ENCODE measurements at regions not wholly inside any gene's neighbourhood (a gene's known extent, or its start where the extent isn't known, plus 50 kb on each side); places are given as distances from the start of the nearest gene placed in this dataset.

DNA sequence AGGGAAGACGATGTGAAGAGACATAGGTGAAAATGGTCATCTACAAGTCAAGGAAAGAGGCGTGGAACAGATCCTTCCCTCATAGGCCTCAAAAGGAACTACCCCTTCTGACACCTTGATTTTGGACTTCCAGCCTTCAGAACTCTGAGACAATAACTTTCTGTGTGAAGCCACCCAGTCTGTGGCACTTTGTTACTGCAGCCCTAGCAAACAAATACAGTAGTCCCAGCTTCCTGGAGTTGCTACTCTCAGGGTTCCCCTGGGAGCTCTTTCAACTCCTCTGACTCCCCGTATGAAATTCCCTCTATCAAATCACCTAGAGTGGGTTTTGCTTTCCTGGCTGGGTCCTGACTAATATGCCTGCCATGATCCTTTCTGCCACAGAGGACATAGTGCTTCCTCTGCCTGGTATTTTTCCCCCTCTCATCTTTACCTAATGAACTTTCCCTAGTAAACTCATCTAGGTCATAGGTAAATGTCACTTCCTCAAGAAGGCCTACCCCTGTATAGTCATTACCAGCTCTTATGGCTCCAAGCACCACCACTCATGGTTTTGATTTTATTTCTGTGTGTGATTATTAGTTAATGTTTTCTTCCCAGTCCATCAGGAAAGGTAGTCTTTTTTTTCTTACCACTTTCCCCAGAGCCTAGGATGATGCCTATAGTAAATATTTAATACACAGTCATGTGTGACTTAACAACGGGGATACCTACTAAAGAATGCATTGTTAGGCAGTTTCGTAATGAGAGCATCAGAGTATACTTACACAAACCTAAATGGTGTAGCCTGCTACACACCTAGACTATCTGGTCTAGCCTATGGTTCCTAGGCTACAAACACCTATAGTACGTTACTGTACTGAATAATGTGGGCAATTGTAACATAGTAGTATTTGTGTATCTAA is 111.5 kb upstream of the LGALSL start (continued):
- TF ChIP-seq, protein P1, sequence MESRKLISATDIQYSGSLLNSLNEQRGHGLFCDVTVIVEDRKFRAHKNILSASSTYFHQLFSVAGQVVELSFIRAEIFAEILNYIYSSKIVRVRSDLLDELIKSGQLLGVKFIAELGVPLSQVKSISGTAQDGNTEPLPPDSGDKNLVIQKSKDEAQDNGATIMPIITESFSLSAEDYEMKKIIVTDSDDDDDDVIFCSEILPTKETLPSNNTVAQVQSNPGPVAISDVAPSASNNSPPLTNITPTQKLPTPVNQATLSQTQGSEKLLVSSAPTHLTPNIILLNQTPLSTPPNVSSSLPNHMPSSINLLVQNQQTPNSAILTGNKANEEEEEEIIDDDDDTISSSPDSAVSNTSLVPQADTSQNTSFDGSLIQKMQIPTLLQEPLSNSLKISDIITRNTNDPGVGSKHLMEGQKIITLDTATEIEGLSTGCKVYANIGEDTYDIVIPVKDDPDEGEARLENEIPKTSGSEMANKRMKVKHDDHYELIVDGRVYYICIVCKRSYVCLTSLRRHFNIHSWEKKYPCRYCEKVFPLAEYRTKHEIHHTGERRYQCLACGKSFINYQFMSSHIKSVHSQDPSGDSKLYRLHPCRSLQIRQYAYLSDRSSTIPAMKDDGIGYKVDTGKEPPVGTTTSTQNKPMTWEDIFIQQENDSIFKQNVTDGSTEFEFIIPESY (IDR thresholded peaks at IDR 0.05; ENCODE audit: borderline replicate concordance, low read depth) = no peak
- TF ChIP-seq, protein P2, sequence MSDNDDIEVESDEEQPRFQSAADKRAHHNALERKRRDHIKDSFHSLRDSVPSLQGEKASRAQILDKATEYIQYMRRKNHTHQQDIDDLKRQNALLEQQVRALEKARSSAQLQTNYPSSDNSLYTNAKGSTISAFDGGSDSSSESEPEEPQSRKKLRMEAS (IDR thresholded peaks at IDR 0.05; ENCODE audit: low read depth) = no peak
- TF ChIP-seq JUND (IDR thresholded peaks at IDR 0.05) (no peak), EP300 (IDR thresholded peaks at IDR 0.05; ENCODE audit: borderline replicate concordance in 1 of 2, low read depth in 1 of 2, low read length in 1 of 2) (no peak), RCOR1 (IDR thresholded peaks at IDR 0.05; ENCODE audit: low read length) (no peak), NRF1 (IDR thresholded peaks at IDR 0.05; ENCODE audit: low read depth, low read length) (no peak), TEAD4 (IDR thresholded peaks at IDR 0.05; ENCODE audit: borderline replicate concordance, insufficient read depth) (no peak), MEF2A (IDR thresholded peaks at IDR 0.05; ENCODE audit: borderline replicate concordance, low read depth) (no peak), SIN3A (IDR thresholded peaks at IDR 0.05; ENCODE audit: borderline replicate concordance, low read depth, low read length) (no peak), FOXJ3 (CRISPR knock-in tag; IDR thresholded peaks at IDR 0.05) (no peak), POLR2AphosphoS5 (IDR thresholded peaks at IDR 0.05; ENCODE audit: low read depth, low read length) (no peak), EZH2phosphoT487 (IDR thresholded peaks at IDR 0.05; ENCODE audit: borderline replicate concordance, low read depth) (no peak)

DNA sequence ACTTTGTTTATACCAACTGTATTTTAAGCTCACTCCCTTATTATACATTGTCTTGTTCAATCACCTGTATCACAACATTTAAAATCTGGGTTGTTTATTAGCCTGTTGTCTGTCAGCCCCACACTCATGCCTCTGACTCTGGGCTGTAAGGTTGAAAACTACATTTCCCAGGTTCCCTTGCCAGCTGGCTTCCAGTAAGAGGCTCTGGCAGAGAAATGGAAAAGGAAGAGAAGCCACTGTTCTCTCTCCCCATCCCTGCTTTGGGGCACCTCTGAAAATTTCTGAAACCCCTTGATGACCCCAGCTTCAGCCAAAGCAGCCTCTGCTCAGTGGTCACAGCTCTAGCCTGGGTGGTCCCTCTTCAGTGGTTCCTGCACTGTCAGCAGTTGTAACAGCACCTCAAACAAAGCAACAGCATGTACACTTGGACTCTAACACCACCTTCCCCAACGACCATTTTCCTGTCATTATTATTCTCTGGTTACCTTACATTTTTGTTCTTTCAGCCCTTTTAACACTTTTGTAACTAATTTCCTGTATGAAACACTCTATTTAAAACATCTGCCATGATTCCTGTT is 108.9 kb upstream of the LGALSL start:
- 3% methylated on average over 1 of the region's 1 CpG for WGBS (ENCODE audit: low lambda C conversion rate)
- POLR2A ChIA-PET = no interaction called here
- TF ChIP-seq FOXM1 (IDR thresholded peaks at IDR 0.05; ENCODE audit: low read depth) = no peak
- TF ChIP-seq FOSL2 (IDR thresholded peaks at IDR 0.05; ENCODE audit: borderline replicate concordance, low read depth) = no peak
- no peak for TF ChIP-seq RXRA (IDR thresholded peaks at IDR 0.05; ENCODE audit: borderline replicate concordance, low read depth)
- TF ChIP-seq, protein P3, sequence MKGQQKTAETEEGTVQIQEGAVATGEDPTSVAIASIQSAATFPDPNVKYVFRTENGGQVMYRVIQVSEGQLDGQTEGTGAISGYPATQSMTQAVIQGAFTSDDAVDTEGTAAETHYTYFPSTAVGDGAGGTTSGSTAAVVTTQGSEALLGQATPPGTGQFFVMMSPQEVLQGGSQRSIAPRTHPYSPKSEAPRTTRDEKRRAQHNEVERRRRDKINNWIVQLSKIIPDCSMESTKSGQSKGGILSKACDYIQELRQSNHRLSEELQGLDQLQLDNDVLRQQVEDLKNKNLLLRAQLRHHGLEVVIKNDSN (IDR thresholded peaks at IDR 0.05; ENCODE audit: borderline replicate concordance, low read depth) = no peak
- TF ChIP-seq EP300 (IDR thresholded peaks at IDR 0.05; ENCODE audit: borderline replicate concordance in 1 of 2, low read depth in 1 of 2, low read length in 1 of 2) = no peak
- TF ChIP-seq, protein P4, sequence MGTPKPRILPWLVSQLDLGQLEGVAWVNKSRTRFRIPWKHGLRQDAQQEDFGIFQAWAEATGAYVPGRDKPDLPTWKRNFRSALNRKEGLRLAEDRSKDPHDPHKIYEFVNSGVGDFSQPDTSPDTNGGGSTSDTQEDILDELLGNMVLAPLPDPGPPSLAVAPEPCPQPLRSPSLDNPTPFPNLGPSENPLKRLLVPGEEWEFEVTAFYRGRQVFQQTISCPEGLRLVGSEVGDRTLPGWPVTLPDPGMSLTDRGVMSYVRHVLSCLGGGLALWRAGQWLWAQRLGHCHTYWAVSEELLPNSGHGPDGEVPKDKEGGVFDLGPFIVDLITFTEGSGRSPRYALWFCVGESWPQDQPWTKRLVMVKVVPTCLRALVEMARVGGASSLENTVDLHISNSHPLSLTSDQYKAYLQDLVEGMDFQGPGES (IDR thresholded peaks at IDR 0.05; ENCODE audit: low read depth, low read length) = no peak
- TF ChIP-seq TAF1 (IDR thresholded peaks at IDR 0.05; ENCODE audit: borderline replicate concordance, low read depth, low read length) = no peak
- no peak for TF ChIP-seq NFIC (IDR thresholded peaks at IDR 0.05; ENCODE audit: borderline replicate concordance)
- no peak for TF ChIP-seq MXI1 (IDR thresholded peaks at IDR 0.05; ENCODE audit: low read depth, low read length)
- TF ChIP-seq, protein P1 (IDR thresholded peaks at IDR 0.05; ENCODE audit: borderline replicate concordance, low read depth) = no peak
- Histone ChIP-seq H4K20me1 (ENCODE audit: insufficient read depth) (no peaks in the 10 kb centered on the region), H3K9me2 (no peaks in the 10 kb centered on the region), H3K79me2 (ENCODE audit: insufficient read depth) (no peaks in the 10 kb centered on the region), H3K27ac (ENCODE audit: low read depth in 2 of 2, low read length in 1 of 2) (no peak overlapping the region), H3K9me3 (no peaks in the 10 kb centered on the region), H3K9ac (no peak overlapping the region), H2AFZ (ENCODE audit: low read depth) (no peak overlapping the region), H3F3A (replicated peaks; ENCODE audit: insufficient read depth) (no peaks in the 10 kb centered on the region), H3K4me2 (no peak overlapping the region), H3K36me3 (replicated peaks in 1 of 2; ENCODE audit: control insufficient read depth in 1 of 2, insufficient read depth in 2 of 2, low read length in 1 of 2) (no peaks in the 10 kb centered on the region), H3K4me1 (ENCODE audit: control insufficient read depth in 1 of 2, insufficient read depth in 2 of 2, low read depth in 1 of 2, low read length in 1 of 2) (peaks cover 0 to 2% of the 10 kb centered on the region in 2 experiments; a peak in 1 of 4 replicates), H3K4me3 (ENCODE audit: low read depth in 2 of 2, low read length in 1 of 2) (no peak overlapping the region), H3K27me3 (ENCODE audit: insufficient read depth) (peaks cover 12% of the 10 kb centered on the region; the same call in 1 of the 2 replicates)
- DNase-seq = no peak
- CTCF ChIA-PET = interaction anchor here (1.1 to 2.1 kb wide), 2 partner anchors 14 to 17 kb away, joined by 3 to 10 read pairs; no protein-coding TSS in a partner anchor

Data from SK-N-SH (cell line).